Ectodermal cell (in vitro differentiated cells): ENCODE measurements at regions not wholly inside any gene's neighbourhood (a gene's known extent, or its start where the extent isn't known, plus 50 kb on each side); places are given as distances from the start of the nearest gene placed in this dataset.

Source experiments
- H3K27ac ChIP-seq: 2 replicates; pipeline ENCODE4 v1.7.0; 2013; ENCODE audit warnings: mild to moderate bottlenecking, low read depth, low read length; ENCODE audit not compliant: insufficient read depth, poor library complexity, severe bottlenecking
- H3K27me3 ChIP-seq: 2 replicates; pipeline ENCODE4 v1.7.0; 2013; ENCODE audit warnings: mild to moderate bottlenecking, low read length; ENCODE audit not compliant: insufficient read depth, control insufficient read depth, poor library complexity, severe bottlenecking
- H3K36me3 ChIP-seq: one replicate; pipeline ENCODE4 v1.7.0; 2013; ENCODE audit warnings: low read length; ENCODE audit not compliant: control insufficient read depth, insufficient read depth
- H3K4me1 ChIP-seq: one replicate; pipeline ENCODE4 v1.7.0; 2013; ENCODE audit warnings: low read length; ENCODE audit not compliant: control insufficient read depth, insufficient read depth
- H3K4me3 ChIP-seq: 2 replicates; pipeline ENCODE4 v1.7.0; 2013; ENCODE audit warnings: low read depth, low read length, control low read depth; ENCODE audit not compliant: insufficient read depth
- H3K9me3 ChIP-seq: 2 replicates; pipeline ENCODE4 v1.7.0; 2013; ENCODE audit warnings: mild to moderate bottlenecking, low read length, moderate library complexity; ENCODE audit not compliant: control insufficient read depth
- WGBS, 2 experiments: methylation state at CpG; one replicate each; pipeline ENCODE4 v1.1.7; 2013; ENCODE audit warnings: missing lambda C conversion rate in 2 of 2; 5-methylcytosine and 5-hydroxymethylcytosine counted together

GRCh38 chr1:50358962-50359361 lies 64.3 kb downstream of the DMRTA2 start:
- no peaks in the 10 kb centered on the region for H3K27me3 ChIP-seq
- no peak overlapping the region for H3K4me3 ChIP-seq
- 70 to 71% methylated on average over 11 of the region's 11 CpGs for WGBS, 2 experiments

GRCh38 chr1:50357186-50357585 lies 66.1 kb downstream of the DMRTA2 start:
- Histone ChIP-seq H3K36me3 (no peaks in the 10 kb centered on the region), H3K9me3 (no peaks in the 10 kb centered on the region)
- WGBS, 2 experiments = 66 to 74% methylated on average over 6 of the region's 6 CpGs

More at GRCh38 chr1:50358962-50359361, 64.3 kb downstream of the DMRTA2 start:
- H3K4me1 ChIP-seq = peaks cover 4% of the 10 kb centered on the region
- H3K27ac ChIP-seq = no peak overlapping the region
- H3K36me3 ChIP-seq = no peaks in the 10 kb centered on the region
- H3K9me3 ChIP-seq = no peaks in the 10 kb centered on the region

GRCh38 chr1:50354813-50355212 lies 68.4 kb downstream of the DMRTA2 start:
- H3K4me1 ChIP-seq = peaks cover 4% of the 10 kb centered on the region
- no peaks in the 10 kb centered on the region for H3K36me3 ChIP-seq
- WGBS, 2 experiments = 85 to 94% methylated on average over 4 of the region's 4 CpGs
- H3K27ac ChIP-seq = no peak overlapping the region
- H3K9me3 ChIP-seq = no peaks in the 10 kb centered on the region
- H3K27me3 ChIP-seq = no peaks in the 10 kb centered on the region
- no peak overlapping the region for H3K4me3 ChIP-seq

More at GRCh38 chr1:50357186-50357585, 66.1 kb downstream of the DMRTA2 start:
- Histone ChIP-seq H3K27ac (no peak overlapping the region), H3K27me3 (no peaks in the 10 kb centered on the region), H3K4me1 (peaks cover 4% of the 10 kb centered on the region), H3K4me3 (no peak overlapping the region)

- Histone ChIP-seq H3K4me3 (no peak overlapping the region), H3K27me3 (no peaks in the 10 kb centered on the region), H3K9me3 (no peaks in the 10 kb centered on the region), H3K27ac (no peak overlapping the region), H3K4me1 (no peaks in the 10 kb centered on the region), H3K36me3 (no peaks in the 10 kb centered on the region)
- WGBS, 2 experiments = 81 to 83% methylated on average over 2 of the region's 2 CpGs
Measured at GRCh38 chr1:50352428-50352827, 70.8 kb downstream of the DMRTA2 start.

GRCh38 chr1:50350868-50351267 lies 72.4 kb downstream of the DMRTA2 start:
- Histone ChIP-seq H3K9me3 (no peaks in the 10 kb centered on the region), H3K4me1 (no peaks in the 10 kb centered on the region), H3K36me3 (no peaks in the 10 kb centered on the region), H3K4me3 (no peak overlapping the region), H3K27ac (no peak overlapping the region), H3K27me3 (no peaks in the 10 kb centered on the region)
- 86 to 90% methylated on average over 8 of the region's 8 CpGs for WGBS, 2 experiments

- no peaks in the 10 kb centered on the region for H3K36me3 ChIP-seq
- H3K27ac ChIP-seq = no peak overlapping the region
- 78 to 81% methylated on average over 5 of the region's 5 CpGs for WGBS, 2 experiments
- no peaks in the 10 kb centered on the region for H3K4me1 ChIP-seq
- no peak overlapping the region for H3K4me3 ChIP-seq
- H3K27me3 ChIP-seq = no peaks in the 10 kb centered on the region
- H3K9me3 ChIP-seq = no peaks in the 10 kb centered on the region
Measured at GRCh38 chr1:50350421-50350820, 72.8 kb downstream of the DMRTA2 start.

- no peak overlapping the region for H3K27ac ChIP-seq
- no peaks in the 10 kb centered on the region for H3K36me3 ChIP-seq
- no peaks in the 10 kb centered on the region for H3K27me3 ChIP-seq
- no peaks in the 10 kb centered on the region for H3K9me3 ChIP-seq
- WGBS, 2 experiments = 47 to 48% methylated on average over 3 of the region's 3 CpGs
- no peak overlapping the region for H3K4me3 ChIP-seq
- no peaks in the 10 kb centered on the region for H3K4me1 ChIP-seq
Measured at GRCh38 chr1:50349242-50349565, 74.0 kb downstream of the DMRTA2 start.

- Histone ChIP-seq H3K36me3 (no peaks in the 10 kb centered on the region), H3K27me3 (no peaks in the 10 kb centered on the region), H3K4me1 (no peaks in the 10 kb centered on the region), H3K27ac (no peak overlapping the region), H3K9me3 (no peaks in the 10 kb centered on the region), H3K4me3 (no peak overlapping the region)
- WGBS, 2 experiments = 31% methylated on average over 5 of the region's 5 CpGs
Measured at GRCh38 chr1:50348449-50349241, 74.6 kb downstream of the DMRTA2 start.

GRCh38 chr1:50347933-50348332 lies 75.3 kb downstream of the DMRTA2 start:
- H3K36me3 ChIP-seq = no peaks in the 10 kb centered on the region
- H3K4me3 ChIP-seq = no peak overlapping the region
- no peak overlapping the region for H3K27ac ChIP-seq
- no peaks in the 10 kb centered on the region for H3K9me3 ChIP-seq
- WGBS, 2 experiments = 80 to 82% methylated on average over 6 of the region's 6 CpGs
- no peaks in the 10 kb centered on the region for H3K4me1 ChIP-seq
- H3K27me3 ChIP-seq = no peaks in the 10 kb centered on the region

- Histone ChIP-seq H3K27ac (no peak overlapping the region), H3K27me3 (no peaks in the 10 kb centered on the region), H3K4me3 (no peak overlapping the region), H3K36me3 (no peaks in the 10 kb centered on the region), H3K9me3 (no peaks in the 10 kb centered on the region), H3K4me1 (no peaks in the 10 kb centered on the region)
- WGBS, 2 experiments = 76 to 86% methylated on average over 7 of the region's 7 CpGs
Measured at GRCh38 chr1:50346621-50347020, 76.6 kb downstream of the DMRTA2 start.
